AG10803 (cell line): ENCODE measurements at regions not wholly inside any gene's neighbourhood (a gene's known extent, or its start where the extent isn't known, plus 50 kb on each side); places are given as distances from the start of the nearest gene placed in this dataset.

Experiments
- DNase-seq: peaks from one replicate; pipeline ENCODE4 v3.0.0; 2010; ENCODE audit warnings: low read depth
- H3K4me3 ChIP-seq: 2 replicates; pipeline ENCODE4 v1.5.1; 2011; ENCODE audit warnings: mild to moderate bottlenecking, low read length, control low read depth
- CTCF ChIP-seq: conservative IDR thresholded peaks from 2 replicates; pipeline ENCODE4 v1.5.1; 2011; ENCODE audit warnings: mild to moderate bottlenecking, low read length, control low read depth, inconsistent platforms

- no peak for TF ChIP-seq CTCF
- DNase-seq, result no peak
- no peak overlapping the region for H3K4me3 ChIP-seq
Observed at GRCh38 chr5:26737348-26738265, 300.8 kb downstream of the CDH9 start.

- H3K4me3 ChIP-seq, result no peak overlapping the region
- TF ChIP-seq CTCF, result no peak
- no peak for DNase-seq
Observed at GRCh38 chr5:26727916-26728315, 310.5 kb downstream of the CDH9 start.

- no peak for DNase-seq
- H3K4me3 ChIP-seq, result no peak overlapping the region
- TF ChIP-seq CTCF, result no peak
Observed at GRCh38 chr5:26719803-26720202, 318.6 kb downstream of the CDH9 start.

GRCh38 chr5:26700759-26701384, 337.5 kb downstream of the CDH9 start:
- H3K4me3 ChIP-seq, result no peak overlapping the region
- no peak for TF ChIP-seq CTCF
- no peak for DNase-seq

- DNase-seq, result no peak
- no peak for TF ChIP-seq CTCF
- H3K4me3 ChIP-seq, result no peak overlapping the region
Observed at GRCh38 chr5:26692952-26693351, 345.4 kb downstream of the CDH9 start.

GRCh38 chr5:26691486-26691885, 346.9 kb downstream of the CDH9 start:
- H3K4me3 ChIP-seq, result no peak overlapping the region
- TF ChIP-seq CTCF, result no peak
- DNase-seq, result no peak

- no peak for DNase-seq
- no peak overlapping the region for H3K4me3 ChIP-seq
- no peak for TF ChIP-seq CTCF
Observed at GRCh38 chr5:26690511-26690910, 347.9 kb downstream of the CDH9 start.
